Midbrain (tissue), 1 donor: ENCODE measurements at regions not wholly inside any gene's neighbourhood (a gene's known extent, or its start where the extent isn't known, plus 50 kb on each side); places are given as distances from the start of the nearest gene placed in this dataset.

ENCODE experiments used
- DNase-seq: peaks from one replicate; lab custom pipeline; 2025; lab: John Stamatoyannopoulos, UW

GRCh38 chr4:19329077-19329476 lies 922.6 kb upstream of the SLIT2 start:
- DNase-seq = no peak

GRCh38 chr4:19327364-19327763 lies 924.3 kb upstream of the SLIT2 start:
- DNase-seq = no peak

- DNase-seq = no peak
These were observed 927.5 kb upstream of the SLIT2 start for GRCh38 chr4:19324184-19324583.

GRCh38 chr4:19319607-19320006 lies 932.1 kb upstream of the SLIT2 start:
- DNase-seq = no peak

- no peak for DNase-seq
These were observed 934.3 kb upstream of the SLIT2 start for GRCh38 chr4:19317377-19317776.

- DNase-seq = no peak
These were observed 937.6 kb upstream of the SLIT2 start for GRCh38 chr4:19314116-19314515.

GRCh38 chr4:19309378-19309777 lies 942.3 kb upstream of the SLIT2 start:
- DNase-seq = no peak

GRCh38 chr4:19304028-19304427 lies 947.7 kb upstream of the SLIT2 start:
- DNase-seq = no peak

GRCh38 chr4:19301527-19301926 lies 950.2 kb upstream of the SLIT2 start:
- DNase-seq = no peak

- DNase-seq = no peak
These were observed 951.5 kb upstream of the SLIT2 start for GRCh38 chr4:19300213-19300612.

GRCh38 chr4:19298998-19299397 lies 952.7 kb upstream of the SLIT2 start:
- no peak for DNase-seq

- no peak for DNase-seq
These were observed 957.9 kb upstream of the SLIT2 start for GRCh38 chr4:19293781-19294180.

- no peak for DNase-seq
These were observed 958.6 kb upstream of the SLIT2 start for GRCh38 chr4:19293080-19293479.

- no peak for DNase-seq
These were observed 964.8 kb upstream of the SLIT2 start for GRCh38 chr4:19286924-19287323.

GRCh38 chr4:19285146-19285545 lies 966.6 kb upstream of the SLIT2 start:
- no peak for DNase-seq

GRCh38 chr4:19278665-19279064 lies 973.0 kb upstream of the SLIT2 start:
- DNase-seq = no peak

GRCh38 chr4:19266566-19266965 lies 985.1 kb upstream of the SLIT2 start:
- no peak for DNase-seq

GRCh38 chr4:19262467-19262866 lies 989.2 kb upstream of the SLIT2 start:
- no peak for DNase-seq

GRCh38 chr4:19260346-19260745 lies 991.4 kb upstream of the SLIT2 start:
- no peak for DNase-seq

- DNase-seq = no peak
These were observed 991.8 kb upstream of the SLIT2 start for GRCh38 chr4:19259920-19260319.

- no peak for DNase-seq
These were observed 994.9 kb upstream of the SLIT2 start for GRCh38 chr4:19256823-19257222.

GRCh38 chr4:19254486-19254885 lies 997.2 kb upstream of the SLIT2 start:
- DNase-seq = no peak

- DNase-seq = no peak
These were observed 1003.7 kb upstream of the SLIT2 start for GRCh38 chr4:19248023-19248422.

- no peak for DNase-seq
These were observed 1009.8 kb upstream of the SLIT2 start for GRCh38 chr4:19241895-19242294.

GRCh38 chr4:19239565-19239964 lies 1012.1 kb upstream of the SLIT2 start:
- no peak for DNase-seq
